ENCODE measurements at regions not wholly inside any gene's neighbourhood (a gene's known extent, or its start where the extent isn't known, plus 50 kb on each side); places are given as distances from the start of the nearest gene placed in this dataset.
A peak's percentile ranks its signal among the peaks of the same experiment; 100 is the strongest.

GRCh38 chr3:109899925-109900324, 562.6 kb upstream of the DPPA4 start:
- no peak overlapping the region for H3K27ac ChIP-seq
- TF ChIP-seq ZFX (IDR thresholded peaks at IDR 0.05): no peak
- TF ChIP-seq, protein P1, sequence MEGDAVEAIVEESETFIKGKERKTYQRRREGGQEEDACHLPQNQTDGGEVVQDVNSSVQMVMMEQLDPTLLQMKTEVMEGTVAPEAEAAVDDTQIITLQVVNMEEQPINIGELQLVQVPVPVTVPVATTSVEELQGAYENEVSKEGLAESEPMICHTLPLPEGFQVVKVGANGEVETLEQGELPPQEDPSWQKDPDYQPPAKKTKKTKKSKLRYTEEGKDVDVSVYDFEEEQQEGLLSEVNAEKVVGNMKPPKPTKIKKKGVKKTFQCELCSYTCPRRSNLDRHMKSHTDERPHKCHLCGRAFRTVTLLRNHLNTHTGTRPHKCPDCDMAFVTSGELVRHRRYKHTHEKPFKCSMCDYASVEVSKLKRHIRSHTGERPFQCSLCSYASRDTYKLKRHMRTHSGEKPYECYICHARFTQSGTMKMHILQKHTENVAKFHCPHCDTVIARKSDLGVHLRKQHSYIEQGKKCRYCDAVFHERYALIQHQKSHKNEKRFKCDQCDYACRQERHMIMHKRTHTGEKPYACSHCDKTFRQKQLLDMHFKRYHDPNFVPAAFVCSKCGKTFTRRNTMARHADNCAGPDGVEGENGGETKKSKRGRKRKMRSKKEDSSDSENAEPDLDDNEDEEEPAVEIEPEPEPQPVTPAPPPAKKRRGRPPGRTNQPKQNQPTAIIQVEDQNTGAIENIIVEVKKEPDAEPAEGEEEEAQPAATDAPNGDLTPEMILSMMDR (conservative IDR thresholded peaks at IDR 0.05): no peak

- TF ChIP-seq, protein P1 (conservative IDR thresholded peaks at IDR 0.05): no peak
- no peak for TF ChIP-seq ZFX (IDR thresholded peaks at IDR 0.05)
- H3K27ac ChIP-seq: no peak overlapping the region
Measured at GRCh38 chr3:109900783-109901182, 563.4 kb upstream of the DPPA4 start.

DNA sequence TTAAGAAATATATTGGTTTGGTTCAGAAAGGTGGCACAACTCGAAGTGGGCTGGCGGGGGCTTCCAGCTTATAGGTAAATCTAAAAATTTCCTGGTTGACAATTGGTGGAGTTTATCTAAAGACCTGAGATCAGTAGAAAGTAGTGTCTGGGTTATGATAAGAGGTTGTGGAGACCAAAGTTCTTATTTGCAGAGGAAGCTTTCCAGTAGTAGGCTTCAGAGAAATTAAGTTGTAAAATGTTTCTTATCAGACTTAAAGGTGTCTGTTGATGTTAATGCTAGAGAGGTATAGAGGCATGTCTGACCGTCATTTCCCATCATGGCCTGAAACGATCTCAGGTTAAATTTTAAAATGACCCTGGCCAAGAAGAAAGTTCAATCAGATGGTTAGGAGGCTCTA, 565.2 kb upstream of the DPPA4 start:
- no peak overlapping the region for H3K27ac ChIP-seq
- TF ChIP-seq, protein P1 (conservative IDR thresholded peaks at IDR 0.05): no peak
- no peak for TF ChIP-seq ZFX (IDR thresholded peaks at IDR 0.05)

- H3K27ac ChIP-seq: no peak overlapping the region
- no peak for TF ChIP-seq ZFX (IDR thresholded peaks at IDR 0.05)
- TF ChIP-seq, protein P1 (conservative IDR thresholded peaks at IDR 0.05): peak; percentile 16
Measured at GRCh38 chr3:109903100-109903499, 565.8 kb upstream of the DPPA4 start.

DNA sequence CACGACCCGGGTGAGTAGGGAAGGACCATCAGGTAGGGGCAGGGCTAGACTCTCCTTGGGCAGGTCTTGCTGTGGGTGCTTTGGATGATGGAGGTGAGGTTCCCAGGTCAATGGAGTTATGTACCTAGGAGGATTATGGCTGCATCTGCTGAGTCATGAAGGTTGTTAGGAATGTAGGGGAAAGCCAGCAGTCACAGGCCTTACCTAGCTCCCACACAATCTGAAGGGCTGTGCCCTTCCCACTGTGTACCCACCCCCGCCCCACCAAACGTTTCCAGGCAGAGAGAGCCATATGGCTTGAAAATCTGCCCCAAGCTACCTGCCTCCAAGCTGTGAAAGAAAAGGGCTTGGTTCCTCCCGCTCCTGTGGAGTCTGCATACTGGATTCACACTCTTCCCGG, 573.4 kb upstream of the DPPA4 start:
- TF ChIP-seq, protein P1 (conservative IDR thresholded peaks at IDR 0.05): no peak
- TF ChIP-seq ZFX (IDR thresholded peaks at IDR 0.05): no peak
- H3K27ac ChIP-seq: no peak overlapping the region

DNA sequence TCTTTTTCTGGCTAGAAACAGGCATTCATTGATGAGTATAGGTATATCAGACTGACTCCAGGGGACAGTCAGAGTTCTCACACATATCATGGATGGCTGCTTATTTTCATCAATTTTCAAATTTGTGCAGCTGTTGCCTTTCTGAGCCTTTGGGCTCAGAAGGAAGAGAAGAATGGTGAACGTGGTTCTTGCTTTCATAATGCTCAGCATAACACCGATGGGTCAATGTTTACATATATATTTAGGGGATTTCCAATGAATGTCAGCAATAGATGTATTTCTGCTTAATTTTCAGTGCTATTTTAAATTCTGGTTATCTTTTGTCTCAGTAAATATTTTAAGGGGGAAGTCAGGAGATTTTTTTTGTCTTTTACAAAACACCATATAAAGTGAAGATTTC, 581.4 kb upstream of the DPPA4 start:
- TF ChIP-seq ZFX (IDR thresholded peaks at IDR 0.05): no peak
- H3K27ac ChIP-seq: no peak overlapping the region

GRCh38 chr3:109920749-109921148, 583.4 kb upstream of the DPPA4 start:
- H3K27ac ChIP-seq: no peak overlapping the region
- TF ChIP-seq, protein P1 (conservative IDR thresholded peaks at IDR 0.05): no peak

- H3K27ac ChIP-seq: no peak overlapping the region
- TF ChIP-seq, protein P1 (conservative IDR thresholded peaks at IDR 0.05): no peak
- TF ChIP-seq ZFX (IDR thresholded peaks at IDR 0.05): no peak
Measured at GRCh38 chr3:109921509-109921908, 584.2 kb upstream of the DPPA4 start.
